GM23248 (cell line): ENCODE measurements at regions not wholly inside any gene's neighbourhood (a gene's known extent, or its start where the extent isn't known, plus 50 kb on each side); places are given as distances from the start of the nearest gene placed in this dataset.

Experiments
- EZH2 ChIP-seq: fragments of 200-600 bp; sonication (generic); IDR thresholded peaks from 2 replicates; pipeline ENCODE4 v1.6.1; 2018; ENCODE audit warnings: antibody characterized with exemption, mild to moderate bottlenecking; ENCODE audit not compliant: insufficient read depth, poor library complexity, severe bottlenecking
- EZH2phosphoT487 ChIP-seq: fragments of 200-600 bp; sonication (generic); IDR thresholded peaks from 2 replicates; pipeline ENCODE4 v1.6.1; 2018; ENCODE audit warnings: antibody characterized with exemption, moderate library complexity, mild to moderate bottlenecking, low read depth; ENCODE audit not compliant: insufficient read depth

- TF ChIP-seq EZH2 (no peak), EZH2phosphoT487 (no peak)
These were observed 49.9 kb upstream of the LPP start for GRCh38 chr3:188104050-188104449.
